NT2/D1 (cell line): ENCODE measurements at regions not wholly inside any gene's neighbourhood (a gene's known extent, or its start where the extent isn't known, plus 50 kb on each side); places are given as distances from the start of the nearest gene placed in this dataset.

ENCODE experiments used
- YY1 ChIP-seq: IDR thresholded peaks from 2 replicates; pipeline ENCODE4 v1.6.1; 2011; ENCODE audit not compliant: insufficient read length, insufficient read depth
- ZNF274 ChIP-seq: IDR thresholded peaks from 2 replicates; pipeline ENCODE4 v1.6.1; 2011; ENCODE audit warnings: mild to moderate bottlenecking, low read depth, low read length

DNA sequence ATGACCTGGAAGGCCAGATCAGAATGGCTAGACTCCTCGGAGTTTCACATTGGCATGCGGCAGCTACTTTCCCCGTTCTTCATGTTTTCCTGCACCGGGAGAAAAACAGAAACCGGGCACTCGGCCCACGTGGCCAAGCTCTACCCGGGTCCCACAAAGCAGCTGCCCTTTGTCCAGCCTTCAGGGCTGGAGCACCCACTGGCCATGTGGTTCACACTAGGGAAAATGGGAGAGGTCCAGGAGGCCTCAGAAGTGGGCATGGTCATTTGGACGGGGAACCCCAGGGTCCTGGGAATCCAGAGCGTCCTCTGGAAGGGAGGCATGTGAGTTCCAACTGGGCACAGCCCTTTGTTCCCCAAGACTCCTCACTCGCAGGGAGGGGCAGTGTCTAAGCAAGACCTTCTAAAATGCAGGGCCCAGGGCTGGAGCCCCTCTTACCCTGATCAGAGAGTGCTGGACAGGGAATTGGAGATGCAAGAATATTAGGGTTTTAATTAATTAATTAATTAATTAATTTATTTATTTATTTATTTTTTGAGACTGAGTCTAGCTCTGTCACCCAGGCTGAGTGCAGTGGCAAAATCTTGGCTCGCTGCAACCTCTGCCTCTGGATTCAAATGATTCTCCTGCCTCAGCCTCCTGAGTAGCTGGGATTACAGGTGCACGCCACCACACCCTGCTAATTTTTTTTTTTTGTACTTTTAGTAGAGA, 97.2 kb upstream of the CPEB4 start:
- no peak for TF ChIP-seq YY1
- no peak for TF ChIP-seq ZNF274
